ENCODE measurements at regions not wholly inside any gene's neighbourhood (a gene's known extent, or its start where the extent isn't known, plus 50 kb on each side); places are given as distances from the start of the nearest gene placed in this dataset.

DNA sequence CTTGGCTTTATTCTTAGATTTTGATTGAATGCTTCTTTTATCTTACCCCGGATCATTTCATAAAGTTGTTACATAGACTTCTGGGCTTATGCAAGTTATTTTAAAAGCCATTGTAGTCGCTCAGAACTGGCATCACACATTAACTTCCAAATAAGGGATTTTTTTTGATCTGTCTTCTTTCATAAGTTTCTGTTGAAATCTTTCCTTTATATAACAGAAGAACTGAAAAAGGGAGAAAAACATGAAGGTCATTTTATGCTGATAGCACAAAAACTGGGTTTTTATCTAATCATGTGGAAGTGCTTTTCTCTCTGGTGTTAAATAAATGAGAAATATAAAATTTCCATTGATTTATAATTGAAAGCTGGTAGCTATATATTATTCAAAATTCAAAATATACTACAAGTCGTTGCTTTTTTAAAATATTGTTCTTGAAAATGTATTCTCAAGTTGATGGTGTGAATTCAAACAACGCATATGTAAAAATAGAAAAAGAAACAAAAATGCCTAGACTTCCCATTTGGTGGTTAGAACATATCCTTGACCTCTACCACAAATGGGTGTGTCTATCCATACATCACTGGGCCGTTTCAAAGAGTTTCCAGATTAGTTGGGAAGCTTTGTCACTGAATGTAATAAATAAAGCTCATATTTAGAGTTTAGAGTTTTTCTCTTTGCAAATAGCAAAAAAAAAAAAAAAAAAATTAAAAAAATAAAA lies 258.3 kb upstream of the ZPLD1 start:
- Histone ChIP-seq H4K20me1 (ENCODE audit: insufficient read depth, low read length) (no peaks in the 10 kb centered on the region), H3K4me1 (ENCODE audit: low read length) (no peaks in the 10 kb centered on the region), H3K4me2 (ENCODE audit: low read depth, low read length) (no peak overlapping the region), H3K4me3 (ENCODE audit: low read length) (no peak overlapping the region), H3F3A (ENCODE audit: insufficient read depth, low read length) (no peaks in the 10 kb centered on the region), H2AFZ (ENCODE audit: low read length) (no peak overlapping the region), H3K9me3 (replicated peaks; ENCODE audit: insufficient read depth, low read length) (no peaks in the 10 kb centered on the region), H3K9ac (ENCODE audit: low read length) (no peak overlapping the region), H3K9me2 (replicated peaks; ENCODE audit: insufficient read depth, low read length) (no peaks in the 10 kb centered on the region), H3K79me2 (ENCODE audit: low read length) (no peaks in the 10 kb centered on the region), H3K36me3 (replicated peaks; ENCODE audit: insufficient read depth, low read length) (no peaks in the 10 kb centered on the region), H3K27me3 (replicated peaks; ENCODE audit: insufficient read depth, low read length) (no peaks in the 10 kb centered on the region), H3K27ac (ENCODE audit: low read length) (no peak overlapping the region)
- no peak for DNase-seq
- TF ChIP-seq EZH2phosphoT487 (IDR thresholded peaks at IDR 0.05; ENCODE audit: low read length) = no peak
- TF ChIP-seq, protein P1, sequence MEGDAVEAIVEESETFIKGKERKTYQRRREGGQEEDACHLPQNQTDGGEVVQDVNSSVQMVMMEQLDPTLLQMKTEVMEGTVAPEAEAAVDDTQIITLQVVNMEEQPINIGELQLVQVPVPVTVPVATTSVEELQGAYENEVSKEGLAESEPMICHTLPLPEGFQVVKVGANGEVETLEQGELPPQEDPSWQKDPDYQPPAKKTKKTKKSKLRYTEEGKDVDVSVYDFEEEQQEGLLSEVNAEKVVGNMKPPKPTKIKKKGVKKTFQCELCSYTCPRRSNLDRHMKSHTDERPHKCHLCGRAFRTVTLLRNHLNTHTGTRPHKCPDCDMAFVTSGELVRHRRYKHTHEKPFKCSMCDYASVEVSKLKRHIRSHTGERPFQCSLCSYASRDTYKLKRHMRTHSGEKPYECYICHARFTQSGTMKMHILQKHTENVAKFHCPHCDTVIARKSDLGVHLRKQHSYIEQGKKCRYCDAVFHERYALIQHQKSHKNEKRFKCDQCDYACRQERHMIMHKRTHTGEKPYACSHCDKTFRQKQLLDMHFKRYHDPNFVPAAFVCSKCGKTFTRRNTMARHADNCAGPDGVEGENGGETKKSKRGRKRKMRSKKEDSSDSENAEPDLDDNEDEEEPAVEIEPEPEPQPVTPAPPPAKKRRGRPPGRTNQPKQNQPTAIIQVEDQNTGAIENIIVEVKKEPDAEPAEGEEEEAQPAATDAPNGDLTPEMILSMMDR (IDR thresholded peaks at IDR 0.05; ENCODE audit: low read length) = no peak
- TF ChIP-seq EZH2 (optimal IDR thresholded peaks at IDR 0.05; ENCODE audit: low read depth, low read length) = no peak

DNA sequence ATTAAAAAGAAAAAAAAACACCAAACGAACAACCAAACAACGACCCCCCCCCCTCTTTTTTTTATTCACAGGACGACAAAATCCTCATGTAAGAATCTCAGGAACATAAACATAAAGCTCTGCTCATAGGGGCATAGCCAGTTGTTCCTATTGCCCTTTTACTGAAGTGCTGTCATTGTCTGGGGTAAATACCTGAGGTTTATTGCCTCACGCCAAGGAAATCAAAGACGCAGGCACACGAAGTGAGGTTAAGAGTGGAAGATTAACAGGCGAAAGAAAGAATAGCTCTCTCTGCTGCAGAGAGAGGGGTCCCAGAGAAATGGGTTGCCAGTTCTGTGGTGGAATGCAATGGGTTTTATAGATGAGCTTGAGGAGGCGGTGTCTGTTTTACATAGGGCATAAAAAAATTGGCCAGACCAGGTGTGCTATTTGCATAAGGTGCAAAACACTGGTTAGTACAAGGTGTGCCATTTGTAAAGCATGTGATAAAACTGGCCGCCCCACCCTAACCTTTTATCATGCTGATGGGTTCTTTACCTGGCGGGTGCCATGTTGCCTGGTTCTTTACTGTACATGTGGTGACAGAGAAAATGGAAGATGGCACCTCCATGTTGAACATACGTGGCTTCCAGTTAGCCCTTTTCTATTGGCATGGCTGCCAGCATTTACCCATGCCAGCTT lies 257.6 kb upstream of the ZPLD1 start:
- TF ChIP-seq, protein P1 (IDR thresholded peaks at IDR 0.05; ENCODE audit: low read length) = no peak
- TF ChIP-seq EZH2phosphoT487 (IDR thresholded peaks at IDR 0.05; ENCODE audit: low read length) (no peak), EZH2 (optimal IDR thresholded peaks at IDR 0.05; ENCODE audit: low read depth, low read length) (no peak)
- Histone ChIP-seq H3K4me2 (ENCODE audit: low read depth, low read length) (no peak overlapping the region), H3F3A (ENCODE audit: insufficient read depth, low read length) (no peaks in the 10 kb centered on the region), H3K4me3 (ENCODE audit: low read length) (no peak overlapping the region), H3K36me3 (replicated peaks; ENCODE audit: insufficient read depth, low read length) (no peaks in the 10 kb centered on the region), H3K9me2 (replicated peaks; ENCODE audit: insufficient read depth, low read length) (no peaks in the 10 kb centered on the region), H2AFZ (ENCODE audit: low read length) (no peak overlapping the region), H3K9me3 (replicated peaks; ENCODE audit: insufficient read depth, low read length) (no peaks in the 10 kb centered on the region), H3K79me2 (ENCODE audit: low read length) (no peaks in the 10 kb centered on the region), H3K27ac (ENCODE audit: low read length) (no peak overlapping the region), H4K20me1 (ENCODE audit: insufficient read depth, low read length) (no peaks in the 10 kb centered on the region), H3K27me3 (replicated peaks; ENCODE audit: insufficient read depth, low read length) (no peaks in the 10 kb centered on the region), H3K9ac (ENCODE audit: low read length) (no peak overlapping the region), H3K4me1 (ENCODE audit: low read length) (no peaks in the 10 kb centered on the region)
- no peak for DNase-seq

DNA sequence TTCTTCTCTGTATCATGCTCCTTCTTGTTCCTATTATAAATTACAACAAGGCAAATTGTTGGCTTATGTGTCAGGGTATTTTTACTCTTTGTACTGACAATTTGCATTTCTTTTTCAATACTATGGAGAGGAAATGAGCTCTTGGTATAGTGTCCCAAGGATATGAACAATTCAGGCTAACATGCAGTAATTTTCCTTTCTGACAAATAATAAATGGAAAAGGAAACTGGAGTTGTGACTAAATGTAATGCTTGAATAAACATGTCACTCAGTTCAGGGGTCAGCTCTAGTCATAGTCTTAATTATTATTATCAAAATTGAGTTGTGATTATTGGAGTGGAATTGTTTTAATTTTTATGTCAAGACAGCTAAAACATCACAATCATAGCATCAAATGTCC lies 256.0 kb upstream of the ZPLD1 start:
- Histone ChIP-seq H3K79me2 (ENCODE audit: low read length) (no peaks in the 10 kb centered on the region), H3K27me3 (replicated peaks; ENCODE audit: insufficient read depth, low read length) (no peaks in the 10 kb centered on the region), H3K4me3 (ENCODE audit: low read length) (no peak overlapping the region), H3K4me1 (ENCODE audit: low read length) (no peaks in the 10 kb centered on the region), H3K9ac (ENCODE audit: low read length) (no peak overlapping the region), H3K9me2 (replicated peaks; ENCODE audit: insufficient read depth, low read length) (no peaks in the 10 kb centered on the region), H2AFZ (ENCODE audit: low read length) (no peak overlapping the region), H3K4me2 (ENCODE audit: low read depth, low read length) (no peak overlapping the region), H3K36me3 (replicated peaks; ENCODE audit: insufficient read depth, low read length) (no peaks in the 10 kb centered on the region), H3K27ac (ENCODE audit: low read length) (no peak overlapping the region), H4K20me1 (ENCODE audit: insufficient read depth, low read length) (no peaks in the 10 kb centered on the region), H3K9me3 (replicated peaks; ENCODE audit: insufficient read depth, low read length) (no peaks in the 10 kb centered on the region), H3F3A (ENCODE audit: insufficient read depth, low read length) (no peaks in the 10 kb centered on the region)
- DNase-seq = no peak
- TF ChIP-seq, protein P1 (IDR thresholded peaks at IDR 0.05; ENCODE audit: low read length) = no peak
- no peak for TF ChIP-seq EZH2 (optimal IDR thresholded peaks at IDR 0.05; ENCODE audit: low read depth, low read length)
- TF ChIP-seq EZH2phosphoT487 (IDR thresholded peaks at IDR 0.05; ENCODE audit: low read length) = no peak

Measured in MM.1S (cell line).